Skin epidermis (tissue), 12 donors: ENCODE measurements at regions not wholly inside any gene's neighbourhood (a gene's known extent, or its start where the extent isn't known, plus 50 kb on each side); places are given as distances from the start of the nearest gene placed in this dataset.

Experiments
- H3K27ac ChIP-seq, 21 experiments: fragments of 200-600 bp; sonication (generic) in 11 of 21; one replicate each; pipeline ENCODE4 v1.5.0; 2020; ENCODE audit warnings: mild to moderate bottlenecking in 3 of 21, inconsistent platforms in 2 of 21, moderate library complexity in 2 of 21
- H3K4me3 ChIP-seq, 7 experiments: fragments of 200-600 bp; sonication (generic) in 2 of 7; one replicate each; pipeline ENCODE4 v1.5.0; 2020; ENCODE audit warnings: inconsistent platforms in 2 of 7, mild to moderate bottlenecking in 2 of 7, moderate library complexity in 1 of 7

- H3K4me3 ChIP-seq, result no peak overlapping the region
- H3K27ac ChIP-seq, result no peak overlapping the region
Observed at GRCh38 chr3:102529452-102529851, 94.6 kb downstream of the ZPLD1 start.

GRCh38 chr3:102530415-102531181 lies 95.8 kb downstream of the ZPLD1 start:
- Histone ChIP-seq H3K27ac (no peak overlapping the region), H3K4me3 (no peak overlapping the region)

- Histone ChIP-seq H3K4me3 (no peak overlapping the region), H3K27ac (no peak overlapping the region)
Observed at GRCh38 chr3:102531686-102532085, 96.9 kb downstream of the ZPLD1 start.

DNA sequence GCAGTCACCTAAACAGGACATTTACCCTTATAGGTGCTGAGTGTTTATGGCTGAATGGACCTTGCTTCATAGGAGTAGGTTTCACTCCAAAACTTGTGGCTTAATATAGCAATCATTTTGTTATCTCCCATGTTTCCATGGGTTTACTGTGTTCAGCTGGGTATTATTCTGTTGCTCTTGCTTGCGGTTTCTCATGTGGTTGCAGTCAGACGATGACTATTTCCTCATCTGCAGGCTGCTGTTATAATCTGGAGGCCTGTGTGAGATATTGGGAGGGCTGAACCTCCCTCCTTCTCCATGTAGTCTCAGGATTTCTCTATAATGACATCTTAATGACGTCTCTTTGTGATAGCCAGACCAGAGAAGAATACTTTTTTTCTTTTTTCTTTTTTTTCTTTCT lies 98.1 kb downstream of the ZPLD1 start:
- no peak overlapping the region for H3K4me3 ChIP-seq
- no peak overlapping the region for H3K27ac ChIP-seq

DNA sequence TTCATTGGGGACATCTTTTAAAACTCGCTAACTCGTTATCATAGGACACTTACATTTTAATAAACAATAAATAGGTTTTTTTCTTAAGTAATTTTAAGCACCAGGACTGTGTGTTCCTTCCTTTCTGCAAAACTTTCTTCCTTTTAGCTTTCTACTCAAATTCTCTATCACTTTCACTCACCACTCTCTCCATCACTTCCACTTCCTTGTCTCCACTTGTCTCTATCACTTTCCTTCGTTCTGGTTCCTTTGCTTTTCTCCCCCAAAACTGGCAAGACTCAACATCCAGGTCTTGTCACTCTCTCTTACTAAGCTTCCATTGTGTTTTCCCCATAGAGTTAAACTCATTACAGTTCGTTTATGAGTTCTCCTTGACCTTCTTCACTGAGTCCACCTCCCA lies 99.0 kb downstream of the ZPLD1 start:
- H3K27ac ChIP-seq, result no peak overlapping the region
- no peak overlapping the region for H3K4me3 ChIP-seq

DNA sequence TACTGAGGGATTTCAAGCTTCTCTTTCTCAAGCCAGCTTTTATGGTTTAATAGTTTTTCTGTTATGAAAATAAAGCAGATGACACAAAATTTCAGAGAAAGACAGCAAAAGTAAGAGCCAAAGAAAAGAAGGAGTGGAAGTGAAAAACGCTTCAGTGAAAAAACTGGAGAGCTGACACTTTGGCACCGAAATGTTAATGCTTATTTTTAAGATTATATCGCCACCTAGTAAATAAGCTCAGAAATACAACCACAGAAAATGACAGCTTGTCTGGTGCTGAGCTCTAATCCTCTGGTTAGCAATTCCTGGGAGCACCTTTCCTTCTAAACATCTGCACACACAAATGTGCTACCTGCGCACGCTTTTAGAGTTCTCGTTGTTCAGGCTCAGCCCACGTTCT lies 101.6 kb downstream of the ZPLD1 start:
- no peak overlapping the region for H3K27ac ChIP-seq
- H3K4me3 ChIP-seq, result no peak overlapping the region

DNA sequence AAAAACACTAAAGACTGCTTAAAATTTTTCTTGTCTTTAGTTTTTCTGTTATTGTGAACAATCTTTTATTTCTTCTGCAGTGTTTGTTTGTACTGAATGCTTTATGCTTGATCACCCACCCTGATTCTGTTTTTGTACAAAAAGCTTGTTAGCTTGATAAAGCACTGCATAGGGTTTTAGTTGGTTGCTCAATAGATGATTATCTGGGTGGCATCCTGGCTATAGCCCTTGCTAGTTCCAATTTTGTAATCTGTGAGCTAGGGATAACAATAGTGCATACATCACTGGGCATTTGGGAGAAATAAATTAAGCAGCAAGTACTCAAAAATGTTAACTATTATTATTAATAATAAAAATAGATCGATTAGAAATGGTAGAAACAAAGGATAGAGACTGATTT lies 102.3 kb downstream of the ZPLD1 start:
- H3K4me3 ChIP-seq, result no peak overlapping the region
- H3K27ac ChIP-seq, result no peak overlapping the region

GRCh38 chr3:102544741-102545140 lies 109.9 kb downstream of the ZPLD1 start:
- H3K27ac ChIP-seq, result no peak overlapping the region
- H3K4me3 ChIP-seq, result no peak overlapping the region

DNA sequence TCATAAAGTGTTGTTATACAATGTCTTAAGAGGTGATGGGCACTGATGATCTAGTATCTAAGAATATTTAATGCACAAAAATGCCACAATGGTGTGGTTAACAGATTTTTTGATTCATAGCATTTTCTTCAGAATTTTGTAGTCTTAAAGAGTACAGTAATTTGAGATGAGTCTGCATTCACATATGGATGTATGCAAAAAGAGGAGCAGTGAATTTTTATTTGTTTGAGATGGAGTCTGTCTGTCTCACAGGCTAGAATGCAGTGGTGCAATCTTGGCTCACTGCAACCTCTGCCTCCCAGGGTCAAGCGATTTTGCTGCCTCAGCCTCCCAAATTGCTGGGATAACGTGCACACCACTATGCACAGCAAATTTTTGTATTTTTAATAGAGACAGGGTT lies 110.5 kb downstream of the ZPLD1 start:
- Histone ChIP-seq H3K27ac (no peak overlapping the region), H3K4me3 (no peak overlapping the region)

DNA sequence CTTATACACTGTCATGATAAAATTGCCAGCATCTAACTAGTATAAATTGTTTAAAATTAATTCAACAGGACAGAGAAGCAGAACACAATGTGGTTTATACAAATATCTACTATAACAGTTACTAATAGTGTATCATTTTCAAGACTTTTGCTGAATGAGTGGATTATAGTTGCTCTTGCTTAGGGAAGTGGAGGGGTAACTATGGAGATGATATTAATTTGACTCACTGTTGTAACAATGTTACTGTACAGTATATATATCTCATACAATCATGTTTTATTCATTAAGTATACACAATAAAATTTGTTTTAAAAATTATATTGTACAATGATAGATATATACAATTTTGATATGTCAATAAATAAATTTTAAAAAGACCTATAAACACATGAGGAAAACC lies 119.1 kb downstream of the ZPLD1 start:
- Histone ChIP-seq H3K27ac (no peak overlapping the region), H3K4me3 (no peak overlapping the region)

DNA sequence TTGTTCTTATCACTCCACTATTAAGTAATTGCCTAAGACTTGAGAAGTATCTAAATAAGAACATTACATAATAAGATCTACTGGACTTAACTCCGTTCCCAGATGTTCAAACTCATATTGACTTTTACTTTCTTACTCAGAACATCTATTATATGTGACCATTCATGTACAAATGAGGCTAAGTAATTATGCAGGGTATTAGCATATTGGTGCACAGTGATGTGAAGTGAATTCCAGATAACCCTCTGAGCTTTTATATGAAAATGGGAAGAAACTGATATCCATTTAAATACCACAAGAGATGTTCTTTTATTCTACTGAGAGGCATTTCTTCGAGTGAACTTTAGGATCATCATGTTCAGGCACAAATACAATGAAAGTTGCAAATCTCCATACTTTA lies 135.7 kb downstream of the ZPLD1 start:
- Histone ChIP-seq H3K27ac (no peak overlapping the region), H3K4me3 (no peak overlapping the region)

- no peak overlapping the region for H3K27ac ChIP-seq
- no peak overlapping the region for H3K4me3 ChIP-seq
Observed at GRCh38 chr3:102571006-102571405, 136.2 kb downstream of the ZPLD1 start.

GRCh38 chr3:102571720-102572384 lies 137.0 kb downstream of the ZPLD1 start:
- H3K4me3 ChIP-seq, result no peak overlapping the region
- no peak overlapping the region for H3K27ac ChIP-seq

- no peak overlapping the region for H3K27ac ChIP-seq
- H3K4me3 ChIP-seq, result no peak overlapping the region
Observed at GRCh38 chr3:102573483-102574028, 138.7 kb downstream of the ZPLD1 start.

DNA sequence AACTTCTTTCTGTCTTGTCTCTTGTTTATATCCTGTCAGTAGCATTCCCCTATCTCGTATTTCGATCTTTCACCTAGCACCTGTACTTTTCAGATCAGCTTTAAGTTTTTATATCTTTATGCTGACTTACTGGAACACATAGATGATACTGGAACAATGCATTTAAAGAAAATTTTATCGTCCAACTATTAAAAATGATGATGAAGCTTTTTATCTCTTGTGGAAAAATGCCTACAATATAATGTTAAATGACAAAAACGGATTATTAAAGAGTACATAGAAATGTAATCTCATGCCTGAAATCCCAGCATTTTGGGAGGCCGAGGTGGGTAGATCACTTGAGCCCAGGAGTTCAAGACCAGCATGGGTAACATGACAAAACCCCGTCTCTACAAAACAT lies 139.5 kb downstream of the ZPLD1 start:
- Histone ChIP-seq H3K27ac (no peak overlapping the region), H3K4me3 (no peak overlapping the region)

- Histone ChIP-seq H3K4me3 (no peak overlapping the region), H3K27ac (no peak overlapping the region)
Observed at GRCh38 chr3:102576651-102577050, 141.8 kb downstream of the ZPLD1 start.

DNA sequence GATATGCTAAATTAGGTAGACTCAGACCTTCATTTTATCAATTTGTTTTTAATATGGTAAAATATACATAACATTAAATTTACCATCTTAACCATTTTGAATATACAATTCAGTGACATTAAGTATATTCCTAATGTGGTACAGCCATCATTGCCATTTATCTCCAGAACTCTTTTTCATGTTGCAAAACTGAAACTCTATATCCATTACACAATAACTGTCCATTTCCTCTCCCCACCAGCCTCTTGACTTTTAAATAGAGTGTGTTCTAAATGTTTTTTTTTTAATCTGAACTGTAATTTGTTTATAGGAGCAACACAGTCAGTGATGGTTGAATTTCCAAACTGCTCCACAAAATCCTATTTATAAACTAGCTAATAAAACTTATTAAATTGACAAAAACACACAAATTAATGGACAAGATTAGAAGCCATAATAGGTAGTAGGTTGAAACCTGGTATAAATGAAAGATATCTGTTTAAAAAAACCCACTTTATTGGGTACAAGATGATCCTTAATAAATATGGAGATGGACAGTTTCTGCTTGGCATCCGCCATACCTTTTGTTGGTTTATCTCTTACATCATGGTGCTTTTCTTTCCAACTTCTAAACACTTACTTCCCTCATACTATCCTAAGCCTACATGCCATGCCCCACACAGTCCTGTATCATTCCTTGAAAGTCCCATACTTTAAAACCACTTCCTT lies 142.4 kb downstream of the ZPLD1 start:
- no peak overlapping the region for H3K4me3 ChIP-seq
- H3K27ac ChIP-seq, result no peak overlapping the region

GRCh38 chr3:102580760-102581159 lies 145.9 kb downstream of the ZPLD1 start:
- Histone ChIP-seq H3K4me3 (no peak overlapping the region), H3K27ac (no peak overlapping the region)

GRCh38 chr3:102586485-102586884 lies 151.7 kb downstream of the ZPLD1 start:
- Histone ChIP-seq H3K4me3 (no peak overlapping the region), H3K27ac (no peak overlapping the region)

DNA sequence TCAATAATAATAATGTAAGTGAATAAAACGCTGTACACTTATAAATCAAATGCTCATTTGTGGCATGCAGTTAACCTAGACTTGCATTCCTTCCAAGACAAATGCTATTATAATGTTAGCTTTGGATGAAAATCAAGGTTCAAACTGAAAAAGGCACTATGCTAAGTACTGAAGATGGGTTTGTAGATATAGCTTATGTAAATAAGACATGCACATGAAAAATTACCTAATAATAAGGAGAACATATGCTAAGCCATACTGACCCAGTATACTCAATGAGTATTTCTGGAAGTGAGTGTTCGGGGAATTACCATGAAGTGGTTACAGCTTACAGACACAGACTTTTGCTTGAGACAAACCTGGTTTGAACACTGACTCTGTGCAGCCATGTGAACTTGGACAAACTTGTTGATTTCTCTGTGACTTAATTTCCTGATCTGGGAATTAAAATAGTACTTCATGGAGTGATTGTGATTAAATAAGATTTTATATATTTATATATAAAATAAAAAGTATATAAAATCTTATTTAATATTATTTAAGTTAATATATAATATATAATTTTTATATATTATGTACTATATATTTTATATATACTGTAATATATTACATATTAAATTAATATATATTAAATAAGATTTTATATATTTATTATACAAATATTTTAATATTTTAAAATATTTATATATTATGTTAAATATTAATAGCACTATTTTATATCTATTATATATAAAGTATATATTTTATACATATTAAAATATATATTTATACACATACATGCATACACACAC lies 159.2 kb downstream of the ZPLD1 start:
- Histone ChIP-seq H3K4me3 (no peak overlapping the region), H3K27ac (no peak overlapping the region)
